ENCODE measurements at regions not wholly inside any gene's neighbourhood (a gene's known extent, or its start where the extent isn't known, plus 50 kb on each side); places are given as distances from the start of the nearest gene placed in this dataset.

DNA sequence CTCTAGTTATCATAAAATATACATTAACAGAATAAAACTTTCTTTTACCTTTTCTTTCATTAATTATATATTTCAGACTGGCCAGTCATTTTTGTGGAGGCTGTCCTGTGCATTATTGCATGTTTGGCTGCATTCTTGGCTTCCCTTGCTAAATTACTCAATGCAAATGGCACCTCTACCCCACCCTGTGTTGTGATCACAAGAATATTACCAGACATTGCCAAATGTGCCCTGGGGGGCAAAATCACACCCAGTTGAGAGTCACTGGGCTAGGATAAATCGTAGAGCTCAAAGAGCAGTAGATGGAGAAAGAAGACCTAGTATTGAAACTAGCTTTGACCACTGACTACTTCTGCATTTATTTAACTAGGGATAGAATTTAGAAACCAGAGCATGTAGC lies 1257.8 kb upstream of the TENM4 start:
- no peak overlapping the region for H2AFZ ChIP-seq (ENCODE audit: low read length)
- no peak overlapping the region for H3K27ac ChIP-seq (ENCODE audit: low read depth, low read length, poor library complexity, severe bottlenecking)
- H3K9me2 ChIP-seq (ENCODE audit: insufficient read depth, low read length), result no peaks in the 10 kb centered on the region
- no peaks in the 10 kb centered on the region for H3K4me1 ChIP-seq (ENCODE audit: insufficient read depth, low read length, poor library complexity, severe bottlenecking)
- no peak overlapping the region for H3K4me2 ChIP-seq (ENCODE audit: low read length)
- intact Hi-C loops (cut with micrococcal nuclease; ENCODE audit: unreplicated experiment), result no loop called here
- POLR2A ChIA-PET, result no interaction called here
- TF ChIP-seq EZH2phosphoT487 (IDR thresholded peaks at IDR 0.05; ENCODE audit: borderline replicate concordance, low read depth, low read length), result no peak
- TF ChIP-seq, protein P1, sequence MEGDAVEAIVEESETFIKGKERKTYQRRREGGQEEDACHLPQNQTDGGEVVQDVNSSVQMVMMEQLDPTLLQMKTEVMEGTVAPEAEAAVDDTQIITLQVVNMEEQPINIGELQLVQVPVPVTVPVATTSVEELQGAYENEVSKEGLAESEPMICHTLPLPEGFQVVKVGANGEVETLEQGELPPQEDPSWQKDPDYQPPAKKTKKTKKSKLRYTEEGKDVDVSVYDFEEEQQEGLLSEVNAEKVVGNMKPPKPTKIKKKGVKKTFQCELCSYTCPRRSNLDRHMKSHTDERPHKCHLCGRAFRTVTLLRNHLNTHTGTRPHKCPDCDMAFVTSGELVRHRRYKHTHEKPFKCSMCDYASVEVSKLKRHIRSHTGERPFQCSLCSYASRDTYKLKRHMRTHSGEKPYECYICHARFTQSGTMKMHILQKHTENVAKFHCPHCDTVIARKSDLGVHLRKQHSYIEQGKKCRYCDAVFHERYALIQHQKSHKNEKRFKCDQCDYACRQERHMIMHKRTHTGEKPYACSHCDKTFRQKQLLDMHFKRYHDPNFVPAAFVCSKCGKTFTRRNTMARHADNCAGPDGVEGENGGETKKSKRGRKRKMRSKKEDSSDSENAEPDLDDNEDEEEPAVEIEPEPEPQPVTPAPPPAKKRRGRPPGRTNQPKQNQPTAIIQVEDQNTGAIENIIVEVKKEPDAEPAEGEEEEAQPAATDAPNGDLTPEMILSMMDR (conservative IDR thresholded peaks at IDR 0.05; ENCODE audit: low read length), result no peak
- CTCF ChIA-PET (ENCODE audit: unreplicated experiment), result no interaction called here
- DNase-seq (ENCODE audit: low spot score), result no peak
- BruUV-seq (replicated peaks), result no TSS peak
- H4K20me1 ChIP-seq (ENCODE audit: insufficient read depth, low read length), result no peaks in the 10 kb centered on the region
- H3K36me3 ChIP-seq (ENCODE audit: insufficient read depth, low read length), result no peaks in the 10 kb centered on the region
- no peak overlapping the region for H3K4me3 ChIP-seq (ENCODE audit: low read depth, low read length, poor library complexity, severe bottlenecking)
- H3K79me2 ChIP-seq (ENCODE audit: insufficient read depth, low read depth, low read length), result no peaks in the 10 kb centered on the region
- H3K9me3 ChIP-seq (ENCODE audit: low read length), result no peaks in the 10 kb centered on the region

DNA sequence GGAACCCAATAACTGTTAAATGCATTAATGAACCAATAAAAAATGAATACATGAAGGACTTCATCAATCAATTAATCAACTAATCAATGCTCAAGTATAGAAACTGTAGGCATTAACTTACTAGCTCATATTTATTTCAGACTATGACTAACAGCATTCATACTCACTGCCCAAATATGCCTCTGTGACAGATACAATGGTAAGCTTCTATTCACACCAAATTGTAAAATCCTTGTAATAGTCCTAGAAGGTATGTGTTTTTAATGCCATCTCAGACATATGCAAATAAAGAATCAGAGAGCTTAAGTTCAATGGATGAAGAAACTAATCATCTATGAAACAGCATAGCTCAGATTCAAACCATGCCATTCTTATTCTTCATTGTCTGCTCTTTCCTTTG lies 1253.6 kb upstream of the TENM4 start:
- intact Hi-C loops (cut with micrococcal nuclease; ENCODE audit: unreplicated experiment), result no loop called here

DNA sequence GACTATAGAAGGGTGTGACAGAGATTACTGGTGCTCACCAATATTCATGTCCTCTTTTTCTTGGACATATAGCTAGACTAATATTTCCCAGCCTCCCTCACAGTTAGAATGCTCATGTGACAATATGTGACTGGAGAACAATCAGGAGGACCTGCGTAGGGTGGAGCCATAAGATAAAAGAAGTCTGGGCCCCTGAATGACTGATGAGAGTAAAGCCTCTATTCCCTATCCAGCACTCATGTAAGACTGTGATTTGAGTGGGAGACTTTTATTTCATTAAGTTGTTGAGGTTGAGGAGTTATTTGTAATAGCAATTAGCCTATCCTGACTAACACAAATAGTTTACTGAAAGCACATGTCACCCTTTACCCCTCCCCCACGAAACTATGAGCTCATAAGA lies 1247.1 kb upstream of the TENM4 start:
- no peaks in the 10 kb centered on the region for H3K9me3 ChIP-seq (ENCODE audit: low read length)
- no peaks in the 10 kb centered on the region for H3K36me3 ChIP-seq (ENCODE audit: insufficient read depth, low read length)
- CTCF ChIA-PET (ENCODE audit: unreplicated experiment), result no interaction called here
- no peaks in the 10 kb centered on the region for H3K9me2 ChIP-seq (ENCODE audit: insufficient read depth, low read length)
- DNase-seq (ENCODE audit: low spot score), result no peak
- POLR2A ChIA-PET, result interaction anchor here (0.7 kb wide), 1 partner anchor 175 kb away, joined by 4 read pairs; no protein-coding TSS in a partner anchor
- no peaks in the 10 kb centered on the region for H3K79me2 ChIP-seq (ENCODE audit: insufficient read depth, low read depth, low read length)
- no peak overlapping the region for H2AFZ ChIP-seq (ENCODE audit: low read length)
- H4K20me1 ChIP-seq (ENCODE audit: insufficient read depth, low read length), result no peaks in the 10 kb centered on the region
- H3K4me2 ChIP-seq (ENCODE audit: low read length), result no peak overlapping the region
- H3K4me3 ChIP-seq (ENCODE audit: low read depth, low read length, poor library complexity, severe bottlenecking), result no peak overlapping the region
- H3K4me1 ChIP-seq (ENCODE audit: insufficient read depth, low read length, poor library complexity, severe bottlenecking), result no peaks in the 10 kb centered on the region
- no TSS peak for BruUV-seq (replicated peaks)
- intact Hi-C loops (cut with micrococcal nuclease; ENCODE audit: unreplicated experiment), result no loop called here
- no peak for TF ChIP-seq EZH2phosphoT487 (IDR thresholded peaks at IDR 0.05; ENCODE audit: borderline replicate concordance, low read depth, low read length)
- TF ChIP-seq, protein P1 (conservative IDR thresholded peaks at IDR 0.05; ENCODE audit: low read length), result no peak
- H3K27ac ChIP-seq (ENCODE audit: low read depth, low read length, poor library complexity, severe bottlenecking), result no peak overlapping the region

More for the DNA sequence above, 1253.6 kb upstream of the TENM4 start:
- no peak for DNase-seq (ENCODE audit: low spot score)
- no TSS peak for BruUV-seq (replicated peaks)
- TF ChIP-seq EZH2phosphoT487 (IDR thresholded peaks at IDR 0.05; ENCODE audit: borderline replicate concordance, low read depth, low read length), result no peak
- TF ChIP-seq, protein P1 (conservative IDR thresholded peaks at IDR 0.05; ENCODE audit: low read length), result no peak
- no peak overlapping the region for H3K4me2 ChIP-seq (ENCODE audit: low read length)
- ChIA-PET CTCF (ENCODE audit: unreplicated experiment) (no interaction called here), POLR2A (interaction anchor here (0.6 kb wide), 1 partner anchor 106 kb away, joined by 3 read pairs; no protein-coding TSS in a partner anchor)
- H3K4me1 ChIP-seq (ENCODE audit: insufficient read depth, low read length, poor library complexity, severe bottlenecking), result no peaks in the 10 kb centered on the region
- no peak overlapping the region for H2AFZ ChIP-seq (ENCODE audit: low read length)
- H3K79me2 ChIP-seq (ENCODE audit: insufficient read depth, low read depth, low read length), result no peaks in the 10 kb centered on the region
- H3K4me3 ChIP-seq (ENCODE audit: low read depth, low read length, poor library complexity, severe bottlenecking), result no peak overlapping the region
- no peaks in the 10 kb centered on the region for H3K9me2 ChIP-seq (ENCODE audit: insufficient read depth, low read length)
- no peaks in the 10 kb centered on the region for H4K20me1 ChIP-seq (ENCODE audit: insufficient read depth, low read length)
- no peak overlapping the region for H3K27ac ChIP-seq (ENCODE audit: low read depth, low read length, poor library complexity, severe bottlenecking)
- H3K36me3 ChIP-seq (ENCODE audit: insufficient read depth, low read length), result no peaks in the 10 kb centered on the region
- H3K9me3 ChIP-seq (ENCODE audit: low read length), result no peaks in the 10 kb centered on the region
